PC-9 (cell line): ENCODE measurements at regions not wholly inside any gene's neighbourhood (a gene's known extent, or its start where the extent isn't known, plus 50 kb on each side); places are given as distances from the start of the nearest gene placed in this dataset.

Source experiments
- BruUV-seq: library from RNA; stranded (reverse); fragments of 400-500 nt; replicated peaks from 2 replicates; lab custom pipeline; 2021; lab: Mats Ljungman, UMichigan
- CTCF ChIA-PET: fragments of 300-600 bp; sonication (Branson Sonifier 250); formaldehyde crosslinking; loops from one replicate; lab custom pipeline; 2022; ENCODE audit warnings: antibody characterized with exemption; lab: Charles Lee
- POLR2A ChIA-PET: fragments of 300-600 bp; sonication (Branson Sonifier 250); formaldehyde crosslinking; loops from one replicate; lab custom pipeline; 2022; ENCODE audit warnings: antibody characterized with exemption; ENCODE audit not compliant: unreplicated experiment; lab: Charles Lee
- DNase-seq, 2 experiments: peaks; one replicate each; pipeline versions ENCODE4 v3.0.0 to v3.0.0-alpha.2; 2015 to 2022; ENCODE audit warnings: mixed read lengths in 1 of 2
- H2AFZ ChIP-seq: fragments of 200-600 bp; sonication (generic); 2 replicates; pipeline ENCODE4 v1.8.1; 2017; ENCODE audit warnings: antibody characterized with exemption
- H3F3A ChIP-seq: fragments of 200-600 bp; sonication (generic); 2 replicates; pipeline ENCODE4 v1.8.1; 2017; ENCODE audit warnings: antibody characterized with exemption, mild to moderate bottlenecking, low read depth; ENCODE audit not compliant: insufficient read depth
- H3K27ac ChIP-seq: fragments of 200-600 bp; sonication (generic); 2 replicates; pipeline ENCODE4 v1.6.1; 2016; ENCODE audit warnings: mixed run types
- H3K27me3 ChIP-seq: fragments of 200-600 bp; sonication (generic); 2 replicates; pipeline ENCODE4 v1.6.1; 2016; ENCODE audit warnings: low read depth, mixed run types; ENCODE audit not compliant: insufficient read depth
- H3K36me3 ChIP-seq: fragments of 200-600 bp; sonication (generic); 2 replicates; pipeline ENCODE4 v1.6.1; 2016; ENCODE audit warnings: low read depth, mixed run types
- H3K4me1 ChIP-seq: fragments of 200-600 bp; sonication (generic); replicated peaks from 2 replicates; pipeline ENCODE4 v1.6.1; 2016; ENCODE audit warnings: mixed run types; ENCODE audit not compliant: insufficient read depth
- H3K4me2 ChIP-seq: fragments of 200-600 bp; sonication (generic); 2 replicates; pipeline ENCODE4 v1.6.1; 2017; ENCODE audit warnings: mixed run types
- H3K4me3 ChIP-seq: fragments of 200-600 bp; sonication (generic); 2 replicates; pipeline ENCODE4 v1.6.1; 2016; ENCODE audit warnings: mixed run types
- H3K79me2 ChIP-seq: fragments of 200-600 bp; sonication (generic); 2 replicates; pipeline ENCODE4 v1.6.1; 2017; ENCODE audit warnings: low read depth, mixed run types
- H3K9me2 ChIP-seq: fragments of 200-600 bp; sonication (generic); 2 replicates; pipeline ENCODE4 v1.8.1; 2017; ENCODE audit warnings: mild to moderate bottlenecking; ENCODE audit not compliant: insufficient read depth
- H3K9me3 ChIP-seq: fragments of 200-600 bp; sonication (generic); 2 replicates; pipeline ENCODE4 v1.8.1; 2016; ENCODE audit warnings: low read depth; ENCODE audit not compliant: insufficient read depth
- H4K20me1 ChIP-seq: fragments of 200-600 bp; sonication (generic); 2 replicates; pipeline ENCODE4 v1.8.1; 2017; ENCODE audit not compliant: insufficient read depth
- EZH2 ChIP-seq: fragments of 200-600 bp; sonication (generic); IDR thresholded peaks from 2 replicates; pipeline ENCODE4 v1.8.0; 2017; ENCODE audit warnings: antibody characterized with exemption, low read depth
- intact Hi-C: fragments of 100-400 bp; cut with micrococcal nuclease; formaldehyde crosslinking; loops from one replicate; pipeline ENCODE4 v1.10.0; 2022; ENCODE audit not compliant: unreplicated experiment
- TF ChIP-seq, protein P1 (sequence below): fragments of 200-600 bp; sonication (generic); conservative IDR thresholded peaks from 2 replicates; pipeline ENCODE4 v1.6.1; 2017; ENCODE audit warnings: mixed run types, antibody characterized with exemption, mild to moderate bottlenecking, moderate library complexity

DNA sequence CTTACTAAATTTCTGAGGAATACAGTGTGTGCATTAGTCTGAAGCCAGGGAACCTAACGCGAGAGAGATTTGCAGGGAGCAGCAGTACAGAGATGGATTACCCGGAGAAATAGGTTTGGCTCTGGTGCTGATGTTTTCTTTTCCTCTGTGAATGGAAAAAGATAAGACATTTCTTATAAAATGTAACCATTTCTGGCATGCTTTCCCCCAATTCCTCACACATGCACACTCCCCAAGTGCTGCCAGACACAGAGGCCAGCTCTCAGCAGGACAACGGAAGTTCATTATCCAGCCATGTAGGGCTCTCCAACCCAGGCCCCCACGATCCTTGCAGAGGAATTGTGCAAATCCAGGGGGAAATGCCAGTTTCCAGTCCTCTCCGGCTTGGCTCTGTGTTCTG, 224.5 kb upstream of the MGAT5 start:
- no peaks in the 10 kb centered on the region for H3F3A ChIP-seq
- no peak overlapping the region for H3K4me3 ChIP-seq
- BruUV-seq: no TSS peak
- intact Hi-C loops: no loop called here
- peaks cover 75% of the 10 kb centered on the region for H3K27me3 ChIP-seq
- H3K9me3 ChIP-seq: no peaks in the 10 kb centered on the region
- ChIA-PET CTCF (no interaction called here), POLR2A (no interaction called here)
- H2AFZ ChIP-seq: no peak overlapping the region
- no peaks in the 10 kb centered on the region for H4K20me1 ChIP-seq
- no peak for TF ChIP-seq EZH2
- TF ChIP-seq, protein P1, sequence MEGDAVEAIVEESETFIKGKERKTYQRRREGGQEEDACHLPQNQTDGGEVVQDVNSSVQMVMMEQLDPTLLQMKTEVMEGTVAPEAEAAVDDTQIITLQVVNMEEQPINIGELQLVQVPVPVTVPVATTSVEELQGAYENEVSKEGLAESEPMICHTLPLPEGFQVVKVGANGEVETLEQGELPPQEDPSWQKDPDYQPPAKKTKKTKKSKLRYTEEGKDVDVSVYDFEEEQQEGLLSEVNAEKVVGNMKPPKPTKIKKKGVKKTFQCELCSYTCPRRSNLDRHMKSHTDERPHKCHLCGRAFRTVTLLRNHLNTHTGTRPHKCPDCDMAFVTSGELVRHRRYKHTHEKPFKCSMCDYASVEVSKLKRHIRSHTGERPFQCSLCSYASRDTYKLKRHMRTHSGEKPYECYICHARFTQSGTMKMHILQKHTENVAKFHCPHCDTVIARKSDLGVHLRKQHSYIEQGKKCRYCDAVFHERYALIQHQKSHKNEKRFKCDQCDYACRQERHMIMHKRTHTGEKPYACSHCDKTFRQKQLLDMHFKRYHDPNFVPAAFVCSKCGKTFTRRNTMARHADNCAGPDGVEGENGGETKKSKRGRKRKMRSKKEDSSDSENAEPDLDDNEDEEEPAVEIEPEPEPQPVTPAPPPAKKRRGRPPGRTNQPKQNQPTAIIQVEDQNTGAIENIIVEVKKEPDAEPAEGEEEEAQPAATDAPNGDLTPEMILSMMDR: no peak
- no peak overlapping the region for H3K4me2 ChIP-seq
- no peaks in the 10 kb centered on the region for H3K4me1 ChIP-seq
- no peak for DNase-seq
- no peaks in the 10 kb centered on the region for H3K79me2 ChIP-seq
- H3K36me3 ChIP-seq: no peaks in the 10 kb centered on the region
- no peaks in the 10 kb centered on the region for H3K9me2 ChIP-seq
- no peak overlapping the region for H3K27ac ChIP-seq

DNA sequence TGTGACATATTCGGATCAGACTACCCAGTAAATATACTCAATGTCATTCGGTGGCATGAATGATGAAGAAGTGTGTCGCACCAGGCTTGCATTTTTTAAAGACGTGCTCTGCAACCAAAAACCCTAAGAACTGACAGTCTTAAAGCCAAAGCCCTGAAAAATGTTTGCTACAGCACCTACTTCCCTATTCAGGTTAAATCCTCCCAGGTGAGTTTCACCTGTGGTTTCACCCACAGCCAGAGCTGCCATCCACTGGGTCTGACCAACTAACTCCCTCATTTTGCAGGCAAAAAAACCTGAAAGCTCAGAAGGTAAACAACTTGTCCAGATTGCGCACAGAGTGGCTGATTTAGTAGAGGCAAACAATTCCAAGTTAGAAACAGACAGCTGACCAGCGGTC, 222.3 kb upstream of the MGAT5 start:
- Histone ChIP-seq H3K4me3 (no peak overlapping the region), H4K20me1 (no peaks in the 10 kb centered on the region), H2AFZ (no peak overlapping the region), H3F3A (no peaks in the 10 kb centered on the region), H3K4me2 (no peak overlapping the region), H3K27ac (no peak overlapping the region), H3K4me1 (no peaks in the 10 kb centered on the region), H3K79me2 (no peaks in the 10 kb centered on the region), H3K9me3 (no peaks in the 10 kb centered on the region), H3K36me3 (no peaks in the 10 kb centered on the region), H3K9me2 (no peaks in the 10 kb centered on the region), H3K27me3 (peaks cover 72% of the 10 kb centered on the region)
- BruUV-seq: no TSS peak
- ChIA-PET POLR2A (no interaction called here), CTCF (no interaction called here)
- TF ChIP-seq, protein P1: no peak
- no peak for TF ChIP-seq EZH2
- intact Hi-C loops: no loop called here
- DNase-seq: no peak

DNA sequence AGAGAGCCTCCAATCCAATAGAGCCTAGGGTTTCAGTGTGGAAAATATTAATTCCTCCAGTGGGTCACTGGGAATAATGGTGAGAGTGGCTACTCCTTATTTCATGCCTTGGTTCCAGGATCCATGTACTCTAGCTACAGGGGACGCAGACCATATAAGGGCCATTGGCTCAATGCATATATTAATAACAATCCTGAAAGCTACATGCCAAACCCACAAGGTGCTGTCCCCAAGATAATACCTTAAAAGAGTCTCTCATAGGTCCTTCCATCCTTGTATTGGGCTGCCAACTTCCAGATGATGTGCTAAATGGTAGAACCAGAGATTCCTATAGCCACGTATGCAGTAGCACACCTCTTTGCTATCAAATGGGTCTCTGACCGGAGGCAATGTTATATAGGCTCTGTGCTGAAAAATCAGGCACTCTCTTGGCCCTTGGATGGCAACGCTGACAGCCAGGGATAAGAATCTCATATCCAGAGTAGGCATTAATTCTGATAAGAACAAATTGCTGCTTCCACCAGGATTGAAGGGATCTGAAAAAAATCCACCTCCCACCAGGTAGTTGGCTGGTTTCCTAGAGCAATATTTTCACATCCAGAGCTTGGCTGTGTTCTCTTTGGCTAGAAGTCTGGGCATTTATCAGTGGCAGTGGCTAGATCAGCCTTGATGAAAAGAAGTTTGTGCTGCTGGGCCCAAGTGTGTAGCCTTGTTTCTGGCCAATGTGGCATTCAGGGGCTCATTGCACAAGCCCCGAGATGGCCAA, 218.1 kb upstream of the MGAT5 start:
- no TSS peak for BruUV-seq
- Histone ChIP-seq H3K4me1 (no peaks in the 10 kb centered on the region), H3K4me3 (no peak overlapping the region), H3K27me3 (peaks cover 36% of the 10 kb centered on the region), H4K20me1 (no peaks in the 10 kb centered on the region), H3K27ac (no peak overlapping the region), H3K9me3 (no peaks in the 10 kb centered on the region), H3K36me3 (no peaks in the 10 kb centered on the region), H3F3A (no peaks in the 10 kb centered on the region), H3K9me2 (no peaks in the 10 kb centered on the region), H2AFZ (no peak overlapping the region), H3K4me2 (no peak overlapping the region), H3K79me2 (no peaks in the 10 kb centered on the region)
- TF ChIP-seq, protein P1: no peak
- no peak for TF ChIP-seq EZH2
- ChIA-PET POLR2A (no interaction called here), CTCF (no interaction called here)
- DNase-seq: no peak
- intact Hi-C loops: no loop called here
